OCI-LY1 (cell line): ENCODE measurements at regions not wholly inside any gene's neighbourhood (a gene's known extent, or its start where the extent isn't known, plus 50 kb on each side); places are given as distances from the start of the nearest gene placed in this dataset.

Source experiments
- H2AFZ ChIP-seq: fragments of 200-600 bp; sonication (generic), shearing (Covaris generic); 2 replicates; pipeline ENCODE4 v1.6.0; 2014; ENCODE audit warnings: antibody characterized with exemption, mild to moderate bottlenecking, low read length
- H3F3A ChIP-seq: fragments of 200-600 bp; sonication (generic), shearing (Covaris generic); 2 replicates; pipeline ENCODE4 v1.6.0; 2014; ENCODE audit warnings: mild to moderate bottlenecking, antibody characterized with exemption, low read length, moderate library complexity; ENCODE audit not compliant: insufficient read depth
- H3K27ac ChIP-seq: fragments of 200-600 bp; sonication (generic); 2 replicates; pipeline ENCODE4 v1.5.1; 2014; ENCODE audit warnings: low read length, mixed run types, mild to moderate bottlenecking, low read depth; ENCODE audit not compliant: poor library complexity, severe bottlenecking
- H3K27me3 ChIP-seq: fragments of 200-600 bp; sonication (generic); 2 replicates; pipeline ENCODE4 v1.6.0; 2014; ENCODE audit warnings: antibody characterized with exemption, mild to moderate bottlenecking, low read length, moderate library complexity; ENCODE audit not compliant: insufficient read depth
- H3K36me3 ChIP-seq: fragments of 200-600 bp; sonication (generic); 2 replicates; pipeline ENCODE4 v1.6.1; 2014; ENCODE audit warnings: mild to moderate bottlenecking, antibody characterized with exemption, low read length, moderate library complexity, mixed read lengths; ENCODE audit not compliant: insufficient read depth
- H3K4me1 ChIP-seq: fragments of 200-600 bp; sonication (generic); 2 replicates; pipeline ENCODE4 v1.5.1; 2014; ENCODE audit warnings: mild to moderate bottlenecking, low read length, moderate library complexity; ENCODE audit not compliant: insufficient read depth, severe bottlenecking
- H3K4me2 ChIP-seq: fragments of 200-600 bp; sonication (generic), shearing (Covaris generic); 2 replicates; pipeline ENCODE4 v1.6.1; 2014; ENCODE audit warnings: low read length
- H3K4me3 ChIP-seq: fragments of 200-600 bp; sonication (generic); 2 replicates; pipeline ENCODE4 v1.5.1; 2014; ENCODE audit warnings: low read length, low read depth, mild to moderate bottlenecking, mixed read lengths; ENCODE audit not compliant: poor library complexity, severe bottlenecking
- H3K79me2 ChIP-seq: fragments of 200-600 bp; shearing (Covaris generic); 2 replicates; pipeline ENCODE4 v1.6.1; 2016; ENCODE audit warnings: mixed run types, low read length, mixed read lengths; ENCODE audit not compliant: insufficient read depth
- H3K9ac ChIP-seq: fragments of 200-600 bp; sonication (generic), shearing (Covaris generic); 2 replicates; pipeline ENCODE4 v1.6.1; 2014; ENCODE audit warnings: mild to moderate bottlenecking, low read length, mixed read lengths
- H3K9me2 ChIP-seq: fragments of 200-600 bp; sonication (generic), shearing (Covaris generic); 2 replicates; pipeline ENCODE4 v1.6.1; 2014; ENCODE audit warnings: low read depth, mild to moderate bottlenecking, low read length, mixed read lengths
- H3K9me3 ChIP-seq: fragments of 200-600 bp; shearing (Covaris generic); 2 replicates; pipeline ENCODE4 v1.6.1; 2014; ENCODE audit warnings: low read length, mixed read lengths
- H4K20me1 ChIP-seq: fragments of 200-600 bp; sonication (generic), shearing (Covaris generic); 2 replicates; pipeline ENCODE4 v1.6.0; 2016; ENCODE audit warnings: mild to moderate bottlenecking, low read length; ENCODE audit not compliant: insufficient read depth
- EZH2 ChIP-seq: fragments of 200-600 bp; sonication (generic), shearing (Covaris generic); IDR thresholded peaks from 2 replicates; pipeline ENCODE4 v1.8.0; 2017; ENCODE audit warnings: borderline replicate concordance, mixed run types, mild to moderate bottlenecking, antibody characterized with exemption, low read length, moderate library complexity, mixed read lengths
- TF ChIP-seq, protein P1 (sequence below): fragments of 200-600 bp; sonication (generic), shearing (Covaris generic); IDR thresholded peaks from 2 replicates; pipeline ENCODE4 v1.5.1; 2017; ENCODE audit warnings: mild to moderate bottlenecking, antibody characterized with exemption, low read length, moderate library complexity, mixed read lengths

DNA sequence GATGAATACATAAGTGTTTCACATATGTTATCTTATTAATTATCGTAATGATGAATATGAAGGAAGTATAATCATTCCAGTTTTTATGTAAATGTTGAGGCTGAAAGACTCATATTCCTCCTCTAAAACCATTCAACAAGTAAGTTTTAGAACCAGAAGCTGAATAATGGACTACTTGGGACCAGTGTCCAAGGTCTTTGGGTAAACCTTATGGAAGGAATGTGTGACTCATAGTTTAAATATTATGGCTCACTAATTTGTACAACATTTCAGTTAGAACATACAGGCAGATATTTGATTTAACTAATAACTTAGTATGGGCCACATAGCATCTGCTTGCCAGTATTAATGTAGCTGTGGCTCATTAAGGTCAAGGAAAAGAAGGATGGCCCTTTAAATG is 209.6 kb downstream of the TFAP2B start:
- Histone ChIP-seq H3K9me3 (no peaks in the 10 kb centered on the region), H3K27me3 (no peaks in the 10 kb centered on the region), H3K4me1 (no peaks in the 10 kb centered on the region), H3K36me3 (no peaks in the 10 kb centered on the region), H3K4me3 (no peak overlapping the region), H4K20me1 (no peaks in the 10 kb centered on the region), H3K27ac (no peak overlapping the region), H2AFZ (no peak overlapping the region), H3F3A (no peaks in the 10 kb centered on the region), H3K9ac (no peak overlapping the region), H3K4me2 (no peak overlapping the region), H3K79me2 (no peaks in the 10 kb centered on the region), H3K9me2 (no peaks in the 10 kb centered on the region)
- TF ChIP-seq, protein P1, sequence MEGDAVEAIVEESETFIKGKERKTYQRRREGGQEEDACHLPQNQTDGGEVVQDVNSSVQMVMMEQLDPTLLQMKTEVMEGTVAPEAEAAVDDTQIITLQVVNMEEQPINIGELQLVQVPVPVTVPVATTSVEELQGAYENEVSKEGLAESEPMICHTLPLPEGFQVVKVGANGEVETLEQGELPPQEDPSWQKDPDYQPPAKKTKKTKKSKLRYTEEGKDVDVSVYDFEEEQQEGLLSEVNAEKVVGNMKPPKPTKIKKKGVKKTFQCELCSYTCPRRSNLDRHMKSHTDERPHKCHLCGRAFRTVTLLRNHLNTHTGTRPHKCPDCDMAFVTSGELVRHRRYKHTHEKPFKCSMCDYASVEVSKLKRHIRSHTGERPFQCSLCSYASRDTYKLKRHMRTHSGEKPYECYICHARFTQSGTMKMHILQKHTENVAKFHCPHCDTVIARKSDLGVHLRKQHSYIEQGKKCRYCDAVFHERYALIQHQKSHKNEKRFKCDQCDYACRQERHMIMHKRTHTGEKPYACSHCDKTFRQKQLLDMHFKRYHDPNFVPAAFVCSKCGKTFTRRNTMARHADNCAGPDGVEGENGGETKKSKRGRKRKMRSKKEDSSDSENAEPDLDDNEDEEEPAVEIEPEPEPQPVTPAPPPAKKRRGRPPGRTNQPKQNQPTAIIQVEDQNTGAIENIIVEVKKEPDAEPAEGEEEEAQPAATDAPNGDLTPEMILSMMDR: no peak
- no peak for TF ChIP-seq EZH2

DNA sequence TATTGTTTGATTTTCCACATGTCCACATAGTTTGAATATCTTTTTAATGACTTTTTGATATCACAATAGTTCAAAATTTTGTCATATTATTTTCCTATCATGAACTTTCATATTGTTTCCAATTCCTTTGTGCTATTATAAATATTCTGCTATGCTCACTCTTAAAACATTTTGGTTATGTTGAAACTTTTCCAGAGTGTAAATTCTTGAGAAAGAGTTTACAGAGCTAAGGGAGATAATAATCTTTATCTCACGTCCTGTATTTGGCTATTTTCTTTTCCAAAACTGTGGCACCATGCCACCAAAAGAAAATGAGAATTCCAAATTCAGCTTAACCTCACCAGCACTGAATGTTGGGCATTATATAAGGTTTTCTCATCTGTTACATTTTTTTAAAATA is 210.9 kb downstream of the TFAP2B start:
- Histone ChIP-seq H3K9me3 (no peaks in the 10 kb centered on the region), H3K36me3 (no peaks in the 10 kb centered on the region), H4K20me1 (no peaks in the 10 kb centered on the region), H3K4me3 (no peak overlapping the region), H3K9ac (no peak overlapping the region), H3K27ac (no peak overlapping the region), H3K9me2 (no peaks in the 10 kb centered on the region), H3K4me2 (no peak overlapping the region), H2AFZ (no peak overlapping the region), H3K79me2 (no peaks in the 10 kb centered on the region), H3F3A (no peaks in the 10 kb centered on the region), H3K27me3 (no peaks in the 10 kb centered on the region), H3K4me1 (no peaks in the 10 kb centered on the region)
- TF ChIP-seq, protein P1: no peak
- TF ChIP-seq EZH2: no peak

DNA sequence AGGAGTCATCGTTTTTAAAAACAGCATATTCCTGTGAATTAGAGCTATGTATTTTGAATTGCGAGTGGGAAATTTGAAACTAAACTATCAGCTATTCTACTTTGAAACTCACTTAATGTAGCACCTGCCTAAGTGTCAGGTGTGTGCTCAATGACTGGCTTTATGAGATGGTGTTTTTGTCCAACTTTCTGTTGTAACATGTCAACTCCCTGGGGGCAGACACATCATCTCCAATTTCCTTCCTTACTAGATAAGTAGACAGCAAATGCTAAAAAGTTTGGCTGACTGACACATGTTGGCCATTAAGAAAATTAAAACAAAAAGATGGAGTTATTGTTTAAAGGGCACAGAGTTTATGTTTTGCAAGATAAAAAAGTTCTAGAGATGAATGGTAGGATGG is 226.9 kb downstream of the TFAP2B start:
- Histone ChIP-seq H3K79me2 (no peaks in the 10 kb centered on the region), H3K36me3 (no peaks in the 10 kb centered on the region), H3K9me3 (no peaks in the 10 kb centered on the region), H3F3A (no peaks in the 10 kb centered on the region), H3K9me2 (no peaks in the 10 kb centered on the region), H3K4me3 (no peak overlapping the region), H4K20me1 (no peaks in the 10 kb centered on the region), H3K4me2 (no peak overlapping the region), H3K9ac (no peak overlapping the region), H3K27ac (no peak overlapping the region), H2AFZ (no peak overlapping the region), H3K4me1 (no peaks in the 10 kb centered on the region), H3K27me3 (no peaks in the 10 kb centered on the region)
- TF ChIP-seq EZH2: no peak
- TF ChIP-seq, protein P1: no peak
